A172 (cell line): ENCODE measurements at regions not wholly inside any gene's neighbourhood (a gene's known extent, or its start where the extent isn't known, plus 50 kb on each side); places are given as distances from the start of the nearest gene placed in this dataset.
A peak's percentile ranks its signal among the peaks of the same experiment; 100 is the strongest.
"Not testable (repeated sequence)": the region's sequence is repeated elsewhere in the genome, so short reads cannot be mapped to it uniquely, and the experiment has no call there.

ENCODE experiments used
- DNase-seq: peaks from one replicate; pipeline ENCODE4 v3.0.0-alpha.2; 2015; ENCODE audit warnings: low spot score

- not testable (repeated sequence) for DNase-seq
These were observed 112.5 kb upstream of the LPCAT1 start for GRCh38 chr5:1636208-1636770.

GRCh38 chr5:1635477-1635876 lies 111.7 kb upstream of the LPCAT1 start:
- not testable (repeated sequence) for DNase-seq

GRCh38 chr5:1634337-1634661 lies 110.5 kb upstream of the LPCAT1 start:
- no peak for DNase-seq

- DNase-seq, result no peak
These were observed 110.0 kb upstream of the LPCAT1 start for GRCh38 chr5:1633605-1634336.

GRCh38 chr5:1631004-1631403 lies 107.2 kb upstream of the LPCAT1 start:
- DNase-seq, result not testable (repeated sequence)

- DNase-seq, result not testable (repeated sequence)
These were observed 102.6 kb upstream of the LPCAT1 start for GRCh38 chr5:1626397-1626796.

GRCh38 chr5:1619531-1619930 lies 95.8 kb upstream of the LPCAT1 start:
- DNase-seq, result not testable (repeated sequence)

- DNase-seq, result not testable (repeated sequence)
These were observed 94.6 kb upstream of the LPCAT1 start for GRCh38 chr5:1618296-1618865.

- DNase-seq, result not testable (repeated sequence)
These were observed 93.5 kb upstream of the LPCAT1 start for GRCh38 chr5:1617236-1617755.

GRCh38 chr5:1613515-1613914 lies 89.8 kb upstream of the LPCAT1 start:
- DNase-seq, result not testable (repeated sequence)

GRCh38 chr5:1610526-1610925 lies 86.8 kb upstream of the LPCAT1 start:
- DNase-seq, result not testable (repeated sequence)

- DNase-seq, result not testable (repeated sequence)
These were observed 85.4 kb upstream of the LPCAT1 start for GRCh38 chr5:1609111-1609510.

- DNase-seq, result peak; percentile 84
These were observed 84.6 kb upstream of the LPCAT1 start for GRCh38 chr5:1608336-1608735.

- DNase-seq, result not testable (repeated sequence)
These were observed 83.2 kb upstream of the LPCAT1 start for GRCh38 chr5:1606951-1607350.

- not testable (repeated sequence) for DNase-seq
These were observed 80.2 kb upstream of the LPCAT1 start for GRCh38 chr5:1603916-1604315.

- DNase-seq, result peak; percentile 20
These were observed 77.8 kb upstream of the LPCAT1 start for GRCh38 chr5:1601565-1601964.

- DNase-seq, result peak; percentile 69
These were observed 75.4 kb upstream of the LPCAT1 start for GRCh38 chr5:1598950-1599737.

- DNase-seq, result peak; percentile 4
These were observed 73.3 kb upstream of the LPCAT1 start for GRCh38 chr5:1597093-1597473.

GRCh38 chr5:1596462-1597092 lies 72.8 kb upstream of the LPCAT1 start:
- not testable (repeated sequence) for DNase-seq

GRCh38 chr5:1594357-1595106 lies 70.8 kb upstream of the LPCAT1 start:
- no peak for DNase-seq

- DNase-seq, result no peak
These were observed 70.2 kb upstream of the LPCAT1 start for GRCh38 chr5:1593903-1594356.
